Neuronal stem cell (in vitro differentiated cells): ENCODE measurements at regions not wholly inside any gene's neighbourhood (a gene's known extent, or its start where the extent isn't known, plus 50 kb on each side); places are given as distances from the start of the nearest gene placed in this dataset.

ENCODE experiments used
- DNase-seq: peaks from one replicate; pipeline ENCODE4 v3.0.0-alpha.2; 2013; ENCODE audit warnings: low spot score
- H2AFZ ChIP-seq: one replicate; pipeline ENCODE4 v1.6.1; 2013; ENCODE audit warnings: mild to moderate bottlenecking, low read length, inconsistent platforms
- H2AK5ac ChIP-seq: 2 replicates; pipeline ENCODE4 v1.6.1; 2013; ENCODE audit warnings: low read depth, mild to moderate bottlenecking, inconsistent platforms, low read length, moderate library complexity, mixed read lengths
- H2BK120ac ChIP-seq: 2 replicates; pipeline ENCODE4 v1.6.1; 2013; ENCODE audit warnings: low read depth, mild to moderate bottlenecking, inconsistent platforms, low read length, moderate library complexity, mixed read lengths
- H2BK12ac ChIP-seq: one replicate; pipeline ENCODE4 v1.6.1; 2013; ENCODE audit warnings: low read length, inconsistent platforms
- H2BK15ac ChIP-seq: 2 replicates; pipeline ENCODE4 v1.6.1; 2013; ENCODE audit warnings: mild to moderate bottlenecking, low read length, inconsistent platforms, mixed read lengths
- H2BK5ac ChIP-seq: one replicate; pipeline ENCODE4 v1.6.1; 2013; ENCODE audit warnings: inconsistent platforms, mild to moderate bottlenecking, low read length, moderate library complexity
- H3K14ac ChIP-seq: one replicate; pipeline ENCODE4 v1.6.1; 2013; ENCODE audit warnings: low read length, inconsistent platforms
- H3K18ac ChIP-seq: 2 replicates; pipeline ENCODE4 v1.6.1; 2013; ENCODE audit warnings: low read length, inconsistent platforms
- H3K23ac ChIP-seq: 2 replicates; pipeline ENCODE4 v1.6.1; 2013; ENCODE audit warnings: low read depth, mild to moderate bottlenecking, mixed read lengths, low read length, inconsistent platforms; ENCODE audit not compliant: poor library complexity
- H3K27ac ChIP-seq: replicated peaks from 3 replicates; pipeline ENCODE4 v1.5.1; 2013; ENCODE audit warnings: low read length, inconsistent platforms
- H3K27me3 ChIP-seq, 3 experiments: 2 replicates each; pipeline ENCODE4 v1.6.1; 2013; ENCODE audit warnings: low read length in 3 of 3, mild to moderate bottlenecking in 2 of 3, inconsistent platforms in 1 of 3, low read depth in 1 of 3, mixed read lengths in 1 of 3, moderate library complexity in 1 of 3; ENCODE audit not compliant: control insufficient read depth in 3 of 3, insufficient read depth in 3 of 3
- H3K36me3 ChIP-seq, 2 donors: replicated peaks in 1 of 2; 2 replicates each; pipeline ENCODE4 v1.6.1; 2013; ENCODE audit warnings: low read length in 2 of 2; ENCODE audit not compliant: control insufficient read depth in 2 of 2, insufficient read depth in 2 of 2
- H3K4ac ChIP-seq: 2 replicates; pipeline ENCODE4 v1.6.1; 2013; ENCODE audit warnings: inconsistent platforms, mild to moderate bottlenecking, low read length, moderate library complexity
- H3K4me1 ChIP-seq, 2 donors: 1 replicate in 1 of 2; 2 replicates in 1 of 2; pipeline ENCODE4 v1.6.1; 2013; ENCODE audit warnings: low read length in 2 of 2, low read depth in 1 of 2; ENCODE audit not compliant: control insufficient read depth in 2 of 2, insufficient read depth in 1 of 2
- H3K4me2 ChIP-seq: one replicate; pipeline ENCODE4 v1.6.1; 2013; ENCODE audit warnings: mild to moderate bottlenecking, low read length, inconsistent platforms; ENCODE audit not compliant: insufficient read depth, poor library complexity, severe bottlenecking
- H3K4me3 ChIP-seq, 2 donors: 2 replicates each; pipeline ENCODE4 v1.5.1; 2013; ENCODE audit warnings: low read length in 2 of 2, mild to moderate bottlenecking in 2 of 2, inconsistent platforms in 1 of 2, moderate library complexity in 1 of 2
- H3K79me1 ChIP-seq: one replicate; pipeline ENCODE4 v1.6.1; 2013; ENCODE audit warnings: low read depth, mild to moderate bottlenecking, inconsistent platforms, low read length, moderate library complexity
- H3K9ac ChIP-seq: one replicate; pipeline ENCODE4 v1.6.1; 2013; ENCODE audit warnings: mild to moderate bottlenecking, low read depth, low read length, inconsistent platforms; ENCODE audit not compliant: poor library complexity
- H3K9me3 ChIP-seq, 2 donors: replicated peaks in 1 of 2; 2 replicates each; pipeline versions ENCODE3 to v1.6.1; 2013; ENCODE audit warnings: low read length in 2 of 2, mild to moderate bottlenecking in 2 of 2, inconsistent platforms in 1 of 2, low read depth in 1 of 2, mixed read lengths in 1 of 2, moderate library complexity in 1 of 2; ENCODE audit not compliant: control insufficient read depth in 2 of 2, insufficient read depth in 1 of 2
- H4K8ac ChIP-seq: one replicate; pipeline ENCODE4 v1.6.1; 2013; ENCODE audit warnings: low read depth, mild to moderate bottlenecking, inconsistent platforms, low read length, moderate library complexity
- H4K91ac ChIP-seq: one replicate; pipeline ENCODE4 v1.6.1; 2013; ENCODE audit warnings: low read length, low read depth, mild to moderate bottlenecking, inconsistent platforms; ENCODE audit not compliant: poor library complexity
- WGBS, 2 donors: extraction: QIAGEN DNeasy Blood & Tissue Kit; methylation state at CpG; one replicate each; pipeline ENCODE4 v1.1.7; 2013; ENCODE audit warnings: missing lambda C conversion rate in 2 of 2, mixed read lengths in 1 of 2; ENCODE audit not compliant: insufficient read length in 2 of 2, insufficient replicate concordance in 1 of 2; ENCODE audit errors: extremely low coverage in 2 of 2; 5-methylcytosine and 5-hydroxymethylcytosine counted together

GRCh38 chr20:53800418-53800817 lies 206.8 kb upstream of the ZNF217 start:
- no peak overlapping the region for H2BK12ac ChIP-seq
- no peak overlapping the region for H3K4me3 ChIP-seq
- H3K9ac ChIP-seq, result no peak overlapping the region
- H3K4ac ChIP-seq, result no peak overlapping the region
- no peak for DNase-seq
- H3K14ac ChIP-seq, result no peak overlapping the region
- H4K8ac ChIP-seq, result no peak overlapping the region
- no peaks in the 10 kb centered on the region for H3K27me3 ChIP-seq
- no peak overlapping the region for H2AFZ ChIP-seq
- H2AK5ac ChIP-seq, result no peak overlapping the region
- H2BK120ac ChIP-seq, result no peak overlapping the region
- H3K4me2 ChIP-seq, result no peak overlapping the region
- no peak overlapping the region for H3K23ac ChIP-seq
- no peak overlapping the region for H3K18ac ChIP-seq
- no peak overlapping the region for H2BK5ac ChIP-seq
- no peak overlapping the region for H2BK15ac ChIP-seq
- no peak overlapping the region for H3K27ac ChIP-seq
- H3K36me3 ChIP-seq, result no peaks in the 10 kb centered on the region
- H3K9me3 ChIP-seq, result no peaks in the 10 kb centered on the region
- no peaks in the 10 kb centered on the region for H3K4me1 ChIP-seq
- no peaks in the 10 kb centered on the region for H3K79me1 ChIP-seq
- no peak overlapping the region for H4K91ac ChIP-seq
- WGBS, 2 donors, result no CpG with 5 or more reads among the region's 1 CpG

GRCh38 chr20:53797085-53797484 lies 203.4 kb upstream of the ZNF217 start:
- Histone ChIP-seq H3K4me1 (peaks cover 0 to 4% of the 10 kb centered on the region in 2 donors), H3K23ac (no peak overlapping the region), H3K27me3 (no peaks in the 10 kb centered on the region), H2BK120ac (peak overlapping the region; percentile 26), H3K9ac (no peak overlapping the region), H3K27ac (no peak overlapping the region), H3K4me3 (no peak overlapping the region), H3K4ac (no peak overlapping the region), H4K91ac (no peak overlapping the region), H2BK15ac (no peak overlapping the region), H3K14ac (no peak overlapping the region), H3K9me3 (peaks cover 0 to 2% of the 10 kb centered on the region in 2 donors), H3K4me2 (no peak overlapping the region), H3K79me1 (no peaks in the 10 kb centered on the region), H2BK5ac (no peak overlapping the region), H2BK12ac (peak overlapping the region; percentile 73), H4K8ac (no peak overlapping the region), H2AFZ (no peak overlapping the region), H3K18ac (no peak overlapping the region), H3K36me3 (no peaks in the 10 kb centered on the region), H2AK5ac (no peak overlapping the region)
- DNase-seq, result no peak
- WGBS, 2 donors, result no CpG with 5 or more reads among the region's 4 CpGs

- no peak overlapping the region for H3K4me2 ChIP-seq
- peaks cover 0 to 4% of the 10 kb centered on the region in 2 donors for H3K4me1 ChIP-seq
- H3K23ac ChIP-seq, result no peak overlapping the region
- H3K27me3 ChIP-seq, result no peaks in the 10 kb centered on the region
- H2BK15ac ChIP-seq, result no peak overlapping the region
- no peaks in the 10 kb centered on the region for H3K79me1 ChIP-seq
- no peak overlapping the region for H2AFZ ChIP-seq
- H3K36me3 ChIP-seq, result no peaks in the 10 kb centered on the region
- H2AK5ac ChIP-seq, result no peak overlapping the region
- H2BK120ac ChIP-seq, result no peak overlapping the region
- H4K8ac ChIP-seq, result no peak overlapping the region
- H3K9ac ChIP-seq, result no peak overlapping the region
- H3K27ac ChIP-seq, result no peak overlapping the region
- no peak overlapping the region for H2BK5ac ChIP-seq
- WGBS, 2 donors, result no CpG with 5 or more reads among the region's 3 CpGs
- peaks cover 0 to 2% of the 10 kb centered on the region in 2 donors for H3K9me3 ChIP-seq
- H4K91ac ChIP-seq, result no peak overlapping the region
- H3K14ac ChIP-seq, result no peak overlapping the region
- H3K4me3 ChIP-seq, result no peak overlapping the region
- H2BK12ac ChIP-seq, result no peak overlapping the region
- H3K18ac ChIP-seq, result no peak overlapping the region
- DNase-seq, result no peak
- no peak overlapping the region for H3K4ac ChIP-seq
These were observed 201.5 kb upstream of the ZNF217 start for GRCh38 chr20:53795170-53795569.

GRCh38 chr20:53794529-53795115 lies 201.0 kb upstream of the ZNF217 start:
- no peak overlapping the region for H3K14ac ChIP-seq
- peak overlapping the region; percentile 35 for H3K18ac ChIP-seq
- no peak overlapping the region for H2BK5ac ChIP-seq
- no peaks in the 10 kb centered on the region for H3K27me3 ChIP-seq
- no peak overlapping the region for H3K23ac ChIP-seq
- no CpG with 5 or more reads among the region's 9 CpGs for WGBS, 2 donors
- no peak overlapping the region for H3K4me3 ChIP-seq
- no peak overlapping the region for H3K4ac ChIP-seq
- H4K91ac ChIP-seq, result no peak overlapping the region
- no peak overlapping the region for H2BK120ac ChIP-seq
- no peak for DNase-seq
- H3K4me1 ChIP-seq, result peaks cover 0 to 4% of the 10 kb centered on the region in 2 donors
- no peaks in the 10 kb centered on the region for H3K79me1 ChIP-seq
- H3K4me2 ChIP-seq, result no peak overlapping the region
- H3K9ac ChIP-seq, result no peak overlapping the region
- H4K8ac ChIP-seq, result no peak overlapping the region
- H2BK12ac ChIP-seq, result no peak overlapping the region
- peaks cover 0 to 2% of the 10 kb centered on the region in 2 donors for H3K9me3 ChIP-seq
- no peaks in the 10 kb centered on the region for H3K36me3 ChIP-seq
- H3K27ac ChIP-seq, result peak overlapping the region; percentile 40
- H2AK5ac ChIP-seq, result no peak overlapping the region
- no peak overlapping the region for H2BK15ac ChIP-seq
- peak overlapping the region; percentile 27 for H2AFZ ChIP-seq
